ENCODE measurements at regions not wholly inside any gene's neighbourhood (a gene's known extent, or its start where the extent isn't known, plus 50 kb on each side); places are given as distances from the start of the nearest gene placed in this dataset.

DNA sequence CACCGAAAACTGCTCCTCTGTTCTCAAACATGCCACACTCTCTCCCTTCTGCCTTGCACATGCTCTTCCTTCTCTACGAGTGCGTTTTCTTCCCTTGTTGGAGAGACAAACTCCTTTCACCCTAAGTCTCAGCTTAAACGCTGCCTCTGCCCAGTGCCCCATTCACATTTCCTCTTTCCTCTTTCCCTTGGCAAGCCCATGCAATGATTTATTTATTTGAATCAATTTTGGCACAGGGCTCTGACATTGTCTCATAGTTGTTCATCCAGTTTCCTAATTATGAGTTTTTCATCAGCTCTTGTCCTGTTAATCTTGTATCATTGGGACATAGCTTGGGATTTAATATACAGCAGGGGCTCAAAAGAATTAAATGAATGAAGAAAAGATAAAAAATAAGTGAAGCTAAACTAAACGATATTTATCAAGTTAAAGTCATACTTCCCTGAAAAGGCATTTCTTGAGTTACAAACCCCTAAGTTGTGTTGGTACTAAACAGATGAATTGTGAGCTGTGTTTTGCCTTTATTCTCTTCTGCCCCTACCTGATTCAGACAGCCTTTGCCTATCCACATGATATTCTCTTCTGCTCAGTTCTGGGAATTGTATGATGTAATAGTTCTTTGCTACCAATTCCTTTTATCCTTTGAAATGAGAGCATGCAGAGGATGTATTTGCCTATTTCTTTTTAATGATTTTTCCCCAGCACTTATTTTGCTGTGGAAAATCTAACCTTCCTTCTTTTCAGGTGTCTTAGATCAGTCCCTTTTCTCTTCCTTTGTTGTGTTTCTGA, 704.4 kb downstream of the UTRN start:
- TF ChIP-seq ZNF274 (IDR thresholded peaks at IDR 0.05; ENCODE audit: low read depth, low read length) (no peak), YY1 (IDR thresholded peaks at IDR 0.05; ENCODE audit: insufficient read depth, insufficient read length) (no peak)

Measured in NT2/D1 (cell line).